ENCODE measurements at regions not wholly inside any gene's neighbourhood (a gene's known extent, or its start where the extent isn't known, plus 50 kb on each side); places are given as distances from the start of the nearest gene placed in this dataset.

DNA sequence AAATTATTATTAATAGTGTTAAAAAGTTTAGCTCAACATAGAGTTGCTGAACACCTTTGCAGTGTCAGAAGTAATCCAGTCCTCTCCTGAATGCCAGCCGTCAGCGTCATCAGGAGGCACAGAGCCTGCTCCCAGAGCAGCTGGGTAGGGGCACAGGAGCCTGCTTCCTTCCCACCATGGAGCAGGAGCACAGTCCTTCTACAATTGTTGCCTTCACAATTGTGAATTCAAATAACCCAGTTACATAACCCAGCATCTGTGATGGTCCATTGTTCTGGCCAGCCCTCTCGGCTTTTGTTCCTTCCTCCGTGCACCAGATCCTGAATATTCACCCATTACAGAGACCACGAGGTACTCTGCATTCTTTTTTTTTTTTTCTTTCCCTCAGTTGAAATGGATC is 393.9 kb upstream of the MAF start:
- Histone ChIP-seq H4K91ac (ENCODE audit: low read depth, low read length, poor library complexity) (no peak overlapping the region), H2BK5ac (ENCODE audit: low read length) (no peak overlapping the region), H3K4ac (ENCODE audit: low read length) (no peak overlapping the region), H3K27ac (replicated peaks; ENCODE audit: low read length) (no peak overlapping the region), H3K4me3 (ENCODE audit: low read length in 2 of 2) (no peak overlapping the region), H3K23ac (ENCODE audit: low read depth, low read length, poor library complexity) (no peak overlapping the region), H3K14ac (ENCODE audit: low read length) (no peak overlapping the region), H3K9ac (ENCODE audit: low read depth, low read length, poor library complexity) (no peak overlapping the region), H3K79me1 (ENCODE audit: low read depth, low read length) (no peaks in the 10 kb centered on the region), H4K8ac (ENCODE audit: low read depth, low read length) (no peak overlapping the region), H2AFZ (ENCODE audit: low read length) (no peak overlapping the region), H3K18ac (ENCODE audit: low read length) (no peak overlapping the region), H3K9me3 (replicated peaks in 1 of 2; ENCODE audit: control insufficient read depth in 2 of 2, insufficient read depth in 1 of 2, low read depth in 1 of 2, low read length in 2 of 2) (peaks cover 0 to 3% of the 10 kb centered on the region in 2 donors), H3K4me1 (ENCODE audit: control insufficient read depth in 2 of 2, insufficient read depth in 1 of 2, low read depth in 1 of 2, low read length in 2 of 2) (peaks cover 6 to 7% of the 10 kb centered on the region in 2 donors), H2BK120ac (ENCODE audit: low read depth, low read length) (no peak overlapping the region), H3K36me3 (replicated peaks in 1 of 2; ENCODE audit: control insufficient read depth in 2 of 2, insufficient read depth in 2 of 2, low read length in 2 of 2) (no peaks in the 10 kb centered on the region), H3K4me2 (ENCODE audit: insufficient read depth, low read length, poor library complexity, severe bottlenecking) (no peak overlapping the region), H2BK12ac (ENCODE audit: low read length) (no peak overlapping the region), H3K27me3 (ENCODE audit: control insufficient read depth in 3 of 3, insufficient read depth in 3 of 3, low read depth in 1 of 3, low read length in 3 of 3) (no peaks in the 10 kb centered on the region), H2BK15ac (ENCODE audit: low read length) (no peak overlapping the region), H2AK5ac (ENCODE audit: low read depth, low read length) (no peak overlapping the region)
- no CpG with 5 or more reads among the region's 5 CpGs for WGBS, 2 donors (ENCODE audit: extremely low coverage in 2 of 2, insufficient read length in 2 of 2, insufficient replicate concordance in 1 of 2)
- no peak for DNase-seq (ENCODE audit: low spot score)

DNA sequence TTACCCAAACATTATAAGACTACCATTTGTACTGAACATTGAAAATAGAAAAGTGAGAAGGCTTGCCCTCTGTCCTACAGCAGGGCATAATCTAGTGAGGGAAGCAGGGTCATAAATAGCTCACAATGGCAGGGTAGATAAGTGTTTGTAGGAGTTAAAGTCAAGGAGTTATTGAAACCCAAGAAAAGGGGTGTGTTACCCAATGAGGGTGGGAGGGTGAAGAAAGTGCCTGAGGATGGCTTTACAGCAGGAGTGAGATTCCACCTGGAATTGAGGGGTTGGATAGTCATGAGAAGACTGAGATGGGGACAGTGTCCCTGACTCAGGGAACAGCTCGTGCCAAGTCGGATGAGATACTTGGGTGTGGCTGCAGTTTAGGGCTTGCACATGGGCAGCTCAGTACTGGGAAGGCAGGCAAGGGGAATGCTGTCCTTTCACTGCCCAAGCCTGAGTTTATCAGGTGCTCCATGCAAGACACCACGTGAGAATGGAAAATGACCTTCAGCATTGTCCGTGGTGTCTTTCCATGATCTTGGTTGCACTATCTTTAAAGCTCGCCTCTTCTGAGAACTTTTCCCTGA is 393.2 kb upstream of the MAF start:
- Histone ChIP-seq H3K23ac (ENCODE audit: low read depth, low read length, poor library complexity) (no peak overlapping the region), H3K36me3 (replicated peaks in 1 of 2; ENCODE audit: control insufficient read depth in 2 of 2, insufficient read depth in 2 of 2, low read length in 2 of 2) (no peaks in the 10 kb centered on the region), H3K18ac (ENCODE audit: low read length) (no peak overlapping the region), H3K79me1 (ENCODE audit: low read depth, low read length) (no peaks in the 10 kb centered on the region), H2BK12ac (ENCODE audit: low read length) (no peak overlapping the region), H4K8ac (ENCODE audit: low read depth, low read length) (no peak overlapping the region), H2BK5ac (ENCODE audit: low read length) (no peak overlapping the region), H2BK15ac (ENCODE audit: low read length) (no peak overlapping the region), H3K14ac (ENCODE audit: low read length) (no peak overlapping the region), H3K4me2 (ENCODE audit: insufficient read depth, low read length, poor library complexity, severe bottlenecking) (no peak overlapping the region), H3K27me3 (ENCODE audit: control insufficient read depth in 3 of 3, insufficient read depth in 3 of 3, low read depth in 1 of 3, low read length in 3 of 3) (no peaks in the 10 kb centered on the region), H3K27ac (replicated peaks; ENCODE audit: low read length) (no peak overlapping the region), H3K9me3 (replicated peaks in 1 of 2; ENCODE audit: control insufficient read depth in 2 of 2, insufficient read depth in 1 of 2, low read depth in 1 of 2, low read length in 2 of 2) (peaks cover 0 to 3% of the 10 kb centered on the region in 2 donors), H3K9ac (ENCODE audit: low read depth, low read length, poor library complexity) (no peak overlapping the region), H3K4me1 (ENCODE audit: control insufficient read depth in 2 of 2, insufficient read depth in 1 of 2, low read depth in 1 of 2, low read length in 2 of 2) (peaks cover 6 to 7% of the 10 kb centered on the region in 2 donors), H2AK5ac (ENCODE audit: low read depth, low read length) (no peak overlapping the region), H2BK120ac (ENCODE audit: low read depth, low read length) (no peak overlapping the region), H3K4me3 (ENCODE audit: low read length in 2 of 2) (no peak overlapping the region), H3K4ac (ENCODE audit: low read length) (no peak overlapping the region), H2AFZ (ENCODE audit: low read length) (no peak overlapping the region), H4K91ac (ENCODE audit: low read depth, low read length, poor library complexity) (no peak overlapping the region)
- no CpG with 5 or more reads among the region's 5 CpGs for WGBS, 2 donors (ENCODE audit: extremely low coverage in 2 of 2, insufficient read length in 2 of 2, insufficient replicate concordance in 1 of 2)
- no peak for DNase-seq (ENCODE audit: low spot score)

- H2BK15ac ChIP-seq (ENCODE audit: low read length) = no peak overlapping the region
- H3K4me2 ChIP-seq (ENCODE audit: insufficient read depth, low read length, poor library complexity, severe bottlenecking) = no peak overlapping the region
- H2BK12ac ChIP-seq (ENCODE audit: low read length) = no peak overlapping the region
- no peak overlapping the region for H3K4ac ChIP-seq (ENCODE audit: low read length)
- H2BK120ac ChIP-seq (ENCODE audit: low read depth, low read length) = no peak overlapping the region
- no peak overlapping the region for H3K9ac ChIP-seq (ENCODE audit: low read depth, low read length, poor library complexity)
- H3K27ac ChIP-seq (replicated peaks; ENCODE audit: low read length) = no peak overlapping the region
- H3K18ac ChIP-seq (ENCODE audit: low read length) = no peak overlapping the region
- H2AK5ac ChIP-seq (ENCODE audit: low read depth, low read length) = no peak overlapping the region
- DNase-seq (ENCODE audit: low spot score) = no peak
- H3K36me3 ChIP-seq (replicated peaks in 1 of 2; ENCODE audit: control insufficient read depth in 2 of 2, insufficient read depth in 2 of 2, low read length in 2 of 2) = no peaks in the 10 kb centered on the region
- peaks cover 6 to 7% of the 10 kb centered on the region in 2 donors for H3K4me1 ChIP-seq (ENCODE audit: control insufficient read depth in 2 of 2, insufficient read depth in 1 of 2, low read depth in 1 of 2, low read length in 2 of 2)
- no peaks in the 10 kb centered on the region for H3K27me3 ChIP-seq (ENCODE audit: control insufficient read depth in 3 of 3, insufficient read depth in 3 of 3, low read depth in 1 of 3, low read length in 3 of 3)
- no peak overlapping the region for H2BK5ac ChIP-seq (ENCODE audit: low read length)
- H4K91ac ChIP-seq (ENCODE audit: low read depth, low read length, poor library complexity) = no peak overlapping the region
- no peak overlapping the region for H2AFZ ChIP-seq (ENCODE audit: low read length)
- no peak overlapping the region for H4K8ac ChIP-seq (ENCODE audit: low read depth, low read length)
- no peaks in the 10 kb centered on the region for H3K79me1 ChIP-seq (ENCODE audit: low read depth, low read length)
- peaks cover 0 to 3% of the 10 kb centered on the region in 2 donors for H3K9me3 ChIP-seq (replicated peaks in 1 of 2; ENCODE audit: control insufficient read depth in 2 of 2, insufficient read depth in 1 of 2, low read depth in 1 of 2, low read length in 2 of 2)
- WGBS, 2 donors (ENCODE audit: extremely low coverage in 2 of 2, insufficient read length in 2 of 2, insufficient replicate concordance in 1 of 2) = no CpG with 5 or more reads among the region's 4 CpGs
- H3K14ac ChIP-seq (ENCODE audit: low read length) = no peak overlapping the region
- no peak overlapping the region for H3K4me3 ChIP-seq (ENCODE audit: low read length in 2 of 2)
- no peak overlapping the region for H3K23ac ChIP-seq (ENCODE audit: low read depth, low read length, poor library complexity)
These were observed 391.4 kb upstream of the MAF start for GRCh38 chr16:79991969-79992368.

- H3K36me3 ChIP-seq (replicated peaks in 1 of 2; ENCODE audit: control insufficient read depth in 2 of 2, insufficient read depth in 2 of 2, low read length in 2 of 2) = no peaks in the 10 kb centered on the region
- no peaks in the 10 kb centered on the region for H3K79me1 ChIP-seq (ENCODE audit: low read depth, low read length)
- H3K9me3 ChIP-seq (replicated peaks in 1 of 2; ENCODE audit: control insufficient read depth in 2 of 2, insufficient read depth in 1 of 2, low read depth in 1 of 2, low read length in 2 of 2) = peaks cover 0 to 3% of the 10 kb centered on the region in 2 donors
- H3K27ac ChIP-seq (replicated peaks; ENCODE audit: low read length) = no peak overlapping the region
- H2AFZ ChIP-seq (ENCODE audit: low read length) = no peak overlapping the region
- H3K14ac ChIP-seq (ENCODE audit: low read length) = no peak overlapping the region
- H2BK5ac ChIP-seq (ENCODE audit: low read length) = no peak overlapping the region
- H3K4me2 ChIP-seq (ENCODE audit: insufficient read depth, low read length, poor library complexity, severe bottlenecking) = no peak overlapping the region
- no peak overlapping the region for H3K23ac ChIP-seq (ENCODE audit: low read depth, low read length, poor library complexity)
- H4K91ac ChIP-seq (ENCODE audit: low read depth, low read length, poor library complexity) = no peak overlapping the region
- no peak overlapping the region for H3K9ac ChIP-seq (ENCODE audit: low read depth, low read length, poor library complexity)
- H3K4me1 ChIP-seq (ENCODE audit: control insufficient read depth in 2 of 2, insufficient read depth in 1 of 2, low read depth in 1 of 2, low read length in 2 of 2) = peaks cover 2 to 4% of the 10 kb centered on the region in 2 donors
- H2BK15ac ChIP-seq (ENCODE audit: low read length) = no peak overlapping the region
- H3K27me3 ChIP-seq (ENCODE audit: control insufficient read depth in 3 of 3, insufficient read depth in 3 of 3, low read depth in 1 of 3, low read length in 3 of 3) = no peaks in the 10 kb centered on the region
- no peak overlapping the region for H3K18ac ChIP-seq (ENCODE audit: low read length)
- no peak overlapping the region for H2AK5ac ChIP-seq (ENCODE audit: low read depth, low read length)
- WGBS, 2 donors (ENCODE audit: extremely low coverage in 2 of 2, insufficient read length in 2 of 2, insufficient replicate concordance in 1 of 2) = no CpG with 5 or more reads among the region's 3 CpGs
- DNase-seq (ENCODE audit: low spot score) = no peak
- no peak overlapping the region for H3K4me3 ChIP-seq (ENCODE audit: low read length in 2 of 2)
- H2BK120ac ChIP-seq (ENCODE audit: low read depth, low read length) = no peak overlapping the region
- H4K8ac ChIP-seq (ENCODE audit: low read depth, low read length) = no peak overlapping the region
- no peak overlapping the region for H2BK12ac ChIP-seq (ENCODE audit: low read length)
- H3K4ac ChIP-seq (ENCODE audit: low read length) = no peak overlapping the region
These were observed 388.2 kb upstream of the MAF start for GRCh38 chr16:79988721-79989220.

All from neuronal stem cell (in vitro differentiated cells).